ENCODE measurements at regions not wholly inside any gene's neighbourhood (a gene's known extent, or its start where the extent isn't known, plus 50 kb on each side); places are given as distances from the start of the nearest gene placed in this dataset.
"Not testable (repeated sequence)": the region's sequence is repeated elsewhere in the genome, so short reads cannot be mapped to it uniquely, and the experiment has no call there.

- no peak for DNase-seq (ENCODE audit: low spot score)
Measured at GRCh38 chr15:45868109-45868691, 233.4 kb downstream of the SQOR start.

GRCh38 chr15:45869034-45869668, 234.3 kb downstream of the SQOR start:
- DNase-seq (ENCODE audit: low spot score) = no peak

GRCh38 chr15:45871121-45871855, 236.5 kb downstream of the SQOR start:
- no peak for DNase-seq (ENCODE audit: low spot score)

- DNase-seq (ENCODE audit: low spot score) = no peak
Measured at GRCh38 chr15:45873781-45874180, 239.0 kb downstream of the SQOR start.

GRCh38 chr15:45874566-45874965, 239.7 kb downstream of the SQOR start:
- not testable (repeated sequence) for DNase-seq (ENCODE audit: low spot score)

- DNase-seq (ENCODE audit: low spot score) = no peak
Measured at GRCh38 chr15:45884289-45884688, 249.5 kb downstream of the SQOR start.

- no peak for DNase-seq (ENCODE audit: low spot score)
Measured at GRCh38 chr15:45884755-45885445, 250.1 kb downstream of the SQOR start.

GRCh38 chr15:45885801-45886200, 251.0 kb downstream of the SQOR start:
- no peak for DNase-seq (ENCODE audit: low spot score)

- DNase-seq (ENCODE audit: low spot score) = no peak
Measured at GRCh38 chr15:45891766-45892165, 256.9 kb downstream of the SQOR start.

GRCh38 chr15:45892182-45892581, 257.4 kb downstream of the SQOR start:
- DNase-seq (ENCODE audit: low spot score) = no peak

GRCh38 chr15:45903283-45903682, 268.5 kb downstream of the SQOR start:
- DNase-seq (ENCODE audit: low spot score) = no peak

- no peak for DNase-seq (ENCODE audit: low spot score)
Measured at GRCh38 chr15:45904019-45904418, 269.2 kb downstream of the SQOR start.

- DNase-seq (ENCODE audit: low spot score) = no peak
Measured at GRCh38 chr15:45906230-45906629, 271.4 kb downstream of the SQOR start.

GRCh38 chr15:45910671-45911070, 275.8 kb downstream of the SQOR start:
- no peak for DNase-seq (ENCODE audit: low spot score)

- no peak for DNase-seq (ENCODE audit: low spot score)
Measured at GRCh38 chr15:45913451-45913850, 278.6 kb downstream of the SQOR start.

GRCh38 chr15:45914425-45914824, 279.6 kb downstream of the SQOR start:
- no peak for DNase-seq (ENCODE audit: low spot score)

- no peak for DNase-seq (ENCODE audit: low spot score)
Measured at GRCh38 chr15:45918839-45919238, 284.0 kb downstream of the SQOR start.

- no peak for DNase-seq (ENCODE audit: low spot score)
Measured at GRCh38 chr15:45919806-45920205, 285.0 kb downstream of the SQOR start.

GRCh38 chr15:45921376-45921775, 286.5 kb downstream of the SQOR start:
- DNase-seq (ENCODE audit: low spot score) = no peak

- DNase-seq (ENCODE audit: low spot score) = no peak
Measured at GRCh38 chr15:45921978-45922377, 287.1 kb downstream of the SQOR start.

- DNase-seq (ENCODE audit: low spot score) = no peak
Measured at GRCh38 chr15:45941367-45941766, 306.5 kb downstream of the SQOR start.

GRCh38 chr15:45943240-45943639, 308.4 kb downstream of the SQOR start:
- DNase-seq (ENCODE audit: low spot score) = no peak

GRCh38 chr15:45946111-45946510, 311.3 kb downstream of the SQOR start:
- no peak for DNase-seq (ENCODE audit: low spot score)
